Uterus (tissue), 3 donors: ENCODE measurements at regions not wholly inside any gene's neighbourhood (a gene's known extent, or its start where the extent isn't known, plus 50 kb on each side); places are given as distances from the start of the nearest gene placed in this dataset.

ENCODE experiments used
- DNase-seq, 2 donors: peaks; one replicate each; pipeline ENCODE4 v3.0.0-alpha.2; 2019 to 2020
- H3K27ac ChIP-seq, 2 donors: fragments of 200-600 bp; sonication (generic); 1 replicate in 1 of 2; 2 replicates in 1 of 2; pipeline ENCODE4 v1.5.1; 2016 to 2018
- H3K27me3 ChIP-seq, 2 donors: fragments of 200-600 bp; sonication (generic); one replicate each; pipeline ENCODE4 v1.5.1; 2018 to 2019; ENCODE audit warnings: control low read depth in 1 of 2
- H3K36me3 ChIP-seq, 2 donors: fragments of 200-600 bp; sonication (generic); one replicate each; pipeline ENCODE4 v1.5.1; 2019; ENCODE audit warnings: control low read depth in 1 of 2
- H3K4me1 ChIP-seq, 2 donors: fragments of 200-600 bp; sonication (generic); one replicate each; pipeline ENCODE4 v1.5.1; 2018 to 2019; ENCODE audit warnings: control low read depth in 1 of 2
- H3K4me3 ChIP-seq, 2 donors: fragments of 200-600 bp; sonication (generic); 1 replicate in 1 of 2; 2 replicates in 1 of 2; pipeline ENCODE4 v1.5.1; 2018 to 2019; ENCODE audit warnings: mild to moderate bottlenecking in 1 of 2
- H3K9me3 ChIP-seq, 2 donors: fragments of 200-600 bp; sonication (generic); one replicate each; pipeline ENCODE4 v1.5.1; 2019; ENCODE audit warnings: control low read depth in 1 of 2
- POLR2A ChIP-seq, 2 donors: fragments of 450-650 bp; IDR thresholded peaks; one replicate each; pipeline ENCODE4 v1.6.1; 2016; ENCODE audit warnings: antibody characterized with exemption in 2 of 2, mild to moderate bottlenecking in 1 of 2, moderate library complexity in 1 of 2
- intact Hi-C: fragments of 100-400 bp; cut with DNase I; formaldehyde crosslinking; loops from one replicate; pipeline ENCODE4 v1.15.1; 2023; ENCODE audit warnings: low total_unique reads
- TF ChIP-seq, protein P1 (sequence below), 4 experiments: fragments of 200-600 bp in 2 of 4; fragments of 450-650 bp in 2 of 4; sonication (generic) in 2 of 4; IDR thresholded peaks; one replicate each; pipeline ENCODE4 v1.5.1; 2016 to 2019; ENCODE audit warnings: antibody characterized with exemption in 4 of 4, mild to moderate bottlenecking in 2 of 4, moderate library complexity in 1 of 4
- donor health status: DM: yes; HTN: yes; CAD: no.

DNA sequence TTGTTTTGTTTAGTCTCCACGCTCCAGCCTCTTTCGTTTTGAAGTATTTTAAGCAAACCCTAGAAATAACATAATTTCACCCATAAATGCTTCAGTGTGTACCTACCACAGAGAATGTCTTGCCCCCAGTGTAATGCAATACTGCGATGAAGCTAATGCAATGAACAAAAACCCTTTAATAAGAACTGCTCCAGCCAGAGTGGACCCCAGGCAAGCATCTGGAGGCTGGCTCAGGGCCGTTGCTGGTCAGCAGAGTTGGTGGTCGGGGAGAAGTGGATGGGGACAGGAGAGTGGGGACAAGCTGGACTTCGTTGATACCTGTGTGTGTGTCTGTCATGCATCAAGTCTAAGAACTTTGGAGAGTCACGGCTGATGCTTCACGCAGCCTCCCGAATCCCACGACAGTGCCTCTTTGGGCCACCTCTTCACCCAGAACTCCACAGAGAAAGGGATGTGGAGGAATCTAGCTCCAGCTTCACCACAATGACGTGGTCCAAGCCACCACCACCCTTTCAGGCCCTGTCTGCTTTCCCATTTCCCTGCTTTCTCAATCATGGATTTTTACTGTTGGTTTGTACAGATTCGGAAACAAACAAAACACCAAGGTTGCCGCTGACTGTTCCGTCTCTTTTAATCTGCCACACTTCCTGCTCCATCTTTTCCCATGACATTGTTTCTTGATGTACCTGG, 108.6 kb upstream of the ERRFI1 start:
- no peaks in the 10 kb centered on the region for H3K4me1 ChIP-seq
- peak overlapping the region; percentile 86 to 89 for H3K27ac ChIP-seq
- no peaks in the 10 kb centered on the region for H3K36me3 ChIP-seq
- TF ChIP-seq POLR2A (IDR thresholded peaks at IDR 0.05): no peak
- TF ChIP-seq, protein P1, sequence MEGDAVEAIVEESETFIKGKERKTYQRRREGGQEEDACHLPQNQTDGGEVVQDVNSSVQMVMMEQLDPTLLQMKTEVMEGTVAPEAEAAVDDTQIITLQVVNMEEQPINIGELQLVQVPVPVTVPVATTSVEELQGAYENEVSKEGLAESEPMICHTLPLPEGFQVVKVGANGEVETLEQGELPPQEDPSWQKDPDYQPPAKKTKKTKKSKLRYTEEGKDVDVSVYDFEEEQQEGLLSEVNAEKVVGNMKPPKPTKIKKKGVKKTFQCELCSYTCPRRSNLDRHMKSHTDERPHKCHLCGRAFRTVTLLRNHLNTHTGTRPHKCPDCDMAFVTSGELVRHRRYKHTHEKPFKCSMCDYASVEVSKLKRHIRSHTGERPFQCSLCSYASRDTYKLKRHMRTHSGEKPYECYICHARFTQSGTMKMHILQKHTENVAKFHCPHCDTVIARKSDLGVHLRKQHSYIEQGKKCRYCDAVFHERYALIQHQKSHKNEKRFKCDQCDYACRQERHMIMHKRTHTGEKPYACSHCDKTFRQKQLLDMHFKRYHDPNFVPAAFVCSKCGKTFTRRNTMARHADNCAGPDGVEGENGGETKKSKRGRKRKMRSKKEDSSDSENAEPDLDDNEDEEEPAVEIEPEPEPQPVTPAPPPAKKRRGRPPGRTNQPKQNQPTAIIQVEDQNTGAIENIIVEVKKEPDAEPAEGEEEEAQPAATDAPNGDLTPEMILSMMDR (IDR thresholded peaks at IDR 0.05): no peak
- no peak for DNase-seq
- intact Hi-C loops: no loop called here
- no peaks in the 10 kb centered on the region for H3K9me3 ChIP-seq
- no peaks in the 10 kb centered on the region for H3K27me3 ChIP-seq
- no peak overlapping the region for H3K4me3 ChIP-seq

GRCh38 chr1:8133657-8134430, 107.7 kb upstream of the ERRFI1 start:
- TF ChIP-seq, protein P1 (IDR thresholded peaks at IDR 0.05): no peak
- TF ChIP-seq POLR2A (IDR thresholded peaks at IDR 0.05): no peak
- DNase-seq: peak; percentile 82 to 87
- Histone ChIP-seq H3K4me3 (no peak overlapping the region), H3K27me3 (no peaks in the 10 kb centered on the region), H3K36me3 (no peaks in the 10 kb centered on the region), H3K27ac (peak overlapping the region; percentile 86 to 89), H3K4me1 (no peaks in the 10 kb centered on the region), H3K9me3 (no peaks in the 10 kb centered on the region)
- intact Hi-C loops: no loop called here

- Histone ChIP-seq H3K27ac (peak overlapping the region; percentile 86 to 89), H3K36me3 (no peaks in the 10 kb centered on the region), H3K27me3 (no peaks in the 10 kb centered on the region), H3K4me3 (no peak overlapping the region), H3K9me3 (no peaks in the 10 kb centered on the region), H3K4me1 (no peaks in the 10 kb centered on the region)
- DNase-seq: peak in 1 of 2 donors; percentile 48
- TF ChIP-seq, protein P1 (IDR thresholded peaks at IDR 0.05): no peak
- TF ChIP-seq POLR2A (IDR thresholded peaks at IDR 0.05): no peak
- intact Hi-C loops: no loop called here
These were observed 107.1 kb upstream of the ERRFI1 start for GRCh38 chr1:8133190-8133589.

GRCh38 chr1:8127171-8127641, 101.1 kb upstream of the ERRFI1 start:
- Histone ChIP-seq H3K27me3 (no peaks in the 10 kb centered on the region), H3K9me3 (no peaks in the 10 kb centered on the region), H3K36me3 (no peaks in the 10 kb centered on the region), H3K4me1 (peaks cover 3% of the 10 kb centered on the region in 2 donors), H3K27ac (peak overlapping the region; percentile 41 to 61), H3K4me3 (no peak overlapping the region)
- no peak for TF ChIP-seq POLR2A (IDR thresholded peaks at IDR 0.05)
- TF ChIP-seq, protein P1 (IDR thresholded peaks at IDR 0.05): no peak
- intact Hi-C loops: no loop called here
- no peak for DNase-seq
